OCI-LY1 (cell line): ENCODE measurements at regions not wholly inside any gene's neighbourhood (a gene's known extent, or its start where the extent isn't known, plus 50 kb on each side); places are given as distances from the start of the nearest gene placed in this dataset.

Source experiments
- EZH2 ChIP-seq: fragments of 200-600 bp; sonication (generic), shearing (Covaris generic); IDR thresholded peaks from 2 replicates; pipeline ENCODE4 v1.8.0; 2017; ENCODE audit warnings: borderline replicate concordance, mixed run types, mild to moderate bottlenecking, antibody characterized with exemption, low read length, moderate library complexity, mixed read lengths
- TF ChIP-seq, protein P1 (sequence below): fragments of 200-600 bp; sonication (generic), shearing (Covaris generic); IDR thresholded peaks from 2 replicates; pipeline ENCODE4 v1.5.1; 2017; ENCODE audit warnings: mild to moderate bottlenecking, antibody characterized with exemption, low read length, moderate library complexity, mixed read lengths

DNA sequence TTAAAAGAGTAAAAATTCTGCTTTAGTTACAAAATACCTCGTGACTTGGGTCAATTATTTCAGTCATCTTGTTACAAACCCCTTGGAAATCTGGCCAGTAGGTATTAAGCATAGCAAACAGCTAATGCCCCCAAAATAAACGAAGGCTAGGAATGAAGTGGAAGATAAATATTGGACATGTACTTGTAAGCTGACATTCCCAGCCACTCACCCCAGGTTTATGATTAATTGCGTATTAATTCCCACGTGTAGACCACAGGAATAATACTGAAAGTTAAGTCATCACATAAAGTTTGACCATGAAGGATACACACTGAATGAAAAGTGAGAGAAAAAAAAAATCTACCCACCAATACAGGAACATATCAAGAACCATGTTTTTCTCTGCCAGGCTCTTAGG, 936.5 kb upstream of the ADGRB3 start:
- TF ChIP-seq, protein P1, sequence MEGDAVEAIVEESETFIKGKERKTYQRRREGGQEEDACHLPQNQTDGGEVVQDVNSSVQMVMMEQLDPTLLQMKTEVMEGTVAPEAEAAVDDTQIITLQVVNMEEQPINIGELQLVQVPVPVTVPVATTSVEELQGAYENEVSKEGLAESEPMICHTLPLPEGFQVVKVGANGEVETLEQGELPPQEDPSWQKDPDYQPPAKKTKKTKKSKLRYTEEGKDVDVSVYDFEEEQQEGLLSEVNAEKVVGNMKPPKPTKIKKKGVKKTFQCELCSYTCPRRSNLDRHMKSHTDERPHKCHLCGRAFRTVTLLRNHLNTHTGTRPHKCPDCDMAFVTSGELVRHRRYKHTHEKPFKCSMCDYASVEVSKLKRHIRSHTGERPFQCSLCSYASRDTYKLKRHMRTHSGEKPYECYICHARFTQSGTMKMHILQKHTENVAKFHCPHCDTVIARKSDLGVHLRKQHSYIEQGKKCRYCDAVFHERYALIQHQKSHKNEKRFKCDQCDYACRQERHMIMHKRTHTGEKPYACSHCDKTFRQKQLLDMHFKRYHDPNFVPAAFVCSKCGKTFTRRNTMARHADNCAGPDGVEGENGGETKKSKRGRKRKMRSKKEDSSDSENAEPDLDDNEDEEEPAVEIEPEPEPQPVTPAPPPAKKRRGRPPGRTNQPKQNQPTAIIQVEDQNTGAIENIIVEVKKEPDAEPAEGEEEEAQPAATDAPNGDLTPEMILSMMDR = no peak
- no peak for TF ChIP-seq EZH2
